K562 (cell line): ENCODE measurements at regions not wholly inside any gene's neighbourhood (a gene's known extent, or its start where the extent isn't known, plus 50 kb on each side); places are given as distances from the start of the nearest gene placed in this dataset.

Experiments used
- ATAC-seq: fragments of 200-7000 bp; cut with Tn5 transposase; 3 replicates; pipeline ENCODE4 v1.9.1; 2020; ENCODE audit warnings: moderate library complexity
- BruUV-seq: library from RNA; stranded (reverse); fragments of 400-500 nt; replicated peaks from 2 replicates; lab custom pipeline; 2021; lab: Mats Ljungman, UMichigan
- CTCF ChIA-PET: fragments of 300-600 bp; formaldehyde crosslinking; extraction: SDS; loops from one replicate; lab custom pipeline; 2021; ENCODE audit warnings: low intra/inter-chr PET ratio; lab: Yijun Ruan, JAX
- POLR2A ChIA-PET: fragments of 300-600, 350-650 bp; sonication (Branson Sonifier 250); formaldehyde crosslinking; extraction: SDS; loops from one replicate; lab custom pipeline; 2021; ENCODE audit warnings: antibody characterized with exemption, inconsistent platforms; lab: Yijun Ruan, JAX
- DNase-seq, 4 experiments: peaks; one replicate each; pipeline versions ENCODE4 v3.0.0 to v3.0.0-alpha.2; 2011 to 2018; ENCODE audit warnings: low spot score in 3 of 4, mixed read lengths in 3 of 4; ENCODE audit errors: extremely low read depth in 1 of 4
- FAIRE-seq: peaks from 2 replicates; lab custom pipeline; 2011; peaks lifted over from hg19 to GRCh38; lab: Jason Lieb, UNC
- H2AFZ ChIP-seq: 2 replicates; pipeline ENCODE4 v1.6.0; 2011; ENCODE audit warnings: low read depth, low read length, control low read depth, inconsistent platforms
- H3K27ac ChIP-seq: fragments of 200-600 bp; 3 replicates; pipeline ENCODE4 v1.8.0; 2011; ENCODE audit warnings: low read depth, mild to moderate bottlenecking, control low read depth, inconsistent platforms, low read length, moderate library complexity, mixed read lengths; ENCODE audit errors: extremely low read depth
- H3K27me3 ChIP-seq, 2 experiments: fragments of 300-600 bp in 1 of 2; 2 replicates in 1 of 2; 3 replicates in 1 of 2; pipeline versions ENCODE4 v1.6.0 to v1.8.0; 2011; ENCODE audit warnings: inconsistent platforms in 2 of 2, low read length in 2 of 2, mild to moderate bottlenecking in 1 of 2, mixed read lengths in 1 of 2, moderate library complexity in 1 of 2; ENCODE audit not compliant: control insufficient read depth in 2 of 2, insufficient read depth in 2 of 2
- H3K36me3 ChIP-seq: fragments of 300-600 bp; 3 replicates; pipeline ENCODE4 v1.8.0; 2011; ENCODE audit warnings: mild to moderate bottlenecking, low read length, inconsistent platforms; ENCODE audit not compliant: control insufficient read depth, insufficient read depth
- H3K4me1 ChIP-seq, 2 experiments: fragments of 200-600 bp in 1 of 2; replicated peaks in 1 of 2; 2 replicates in 1 of 2; 3 replicates in 1 of 2; pipeline versions ENCODE4 v1.5.1 to v1.8.0; 2011; ENCODE audit warnings: inconsistent platforms in 2 of 2, low read length in 2 of 2, mild to moderate bottlenecking in 1 of 2, mixed read lengths in 1 of 2, moderate library complexity in 1 of 2; ENCODE audit not compliant: control insufficient read depth in 2 of 2, insufficient read depth in 2 of 2
- H3K4me2 ChIP-seq: 2 replicates; pipeline ENCODE4 v1.6.1; 2011; ENCODE audit warnings: low read length, control low read depth, inconsistent platforms, mixed read lengths; ENCODE audit not compliant: insufficient read depth
- H3K4me3 ChIP-seq: fragments of 200-600 bp; sonication (generic), shearing (Covaris generic); 2 replicates; pipeline ENCODE4 v1.5.1; 2016; ENCODE audit warnings: control low read depth, inconsistent platforms
- H3K79me2 ChIP-seq: fragments of 200-600 bp; 3 replicates; pipeline ENCODE4 v1.8.0; 2011; ENCODE audit warnings: low read length, inconsistent platforms; ENCODE audit not compliant: control insufficient read depth, insufficient read depth
- H3K9ac ChIP-seq, 2 experiments: 2 replicates each; pipeline versions ENCODE4 v1.6.0 to v1.6.1; 2011; ENCODE audit warnings: low read depth in 2 of 2, low read length in 2 of 2, control low read depth in 1 of 2, inconsistent platforms in 1 of 2, mild to moderate bottlenecking in 1 of 2, mixed read lengths in 1 of 2; ENCODE audit not compliant: insufficient read depth in 1 of 2
- H3K9me1 ChIP-seq: one replicate; pipeline ENCODE4 v1.6.0; 2011; ENCODE audit warnings: inconsistent platforms, mild to moderate bottlenecking, low read length, moderate library complexity; ENCODE audit not compliant: control insufficient read depth, insufficient read depth
- H3K9me3 ChIP-seq: replicated peaks from 2 replicates; pipeline ENCODE4 v1.5.1; 2011; ENCODE audit warnings: low read depth, low read length, inconsistent platforms; ENCODE audit not compliant: control insufficient read depth, insufficient read depth
- H4K20me1 ChIP-seq: replicated peaks from 2 replicates; pipeline ENCODE4 v1.6.1; 2011; ENCODE audit warnings: low read length, inconsistent platforms, mixed read lengths; ENCODE audit not compliant: control insufficient read depth, insufficient read depth
- BDP1 ChIP-seq: IDR thresholded peaks from 3 replicates; pipeline ENCODE4 v1.6.1; 2011; ENCODE audit not compliant: insufficient read length, insufficient read depth
- BRD9 ChIP-seq: fragments of 450-650 bp; IDR thresholded peaks from 2 replicates; pipeline ENCODE4 v1.6.1; 2018; ENCODE audit warnings: low read depth; ENCODE audit not compliant: partially characterized antibody
- NONO ChIP-seq, 2 experiments: fragments of 200-400 bp in 1 of 2; fragments of 450-650 bp in 1 of 2; formaldehyde crosslinking in 1 of 2; IDR thresholded peaks; 2 replicates each; pipeline ENCODE4 v1.6.1; 2017; ENCODE audit warnings: low read depth in 2 of 2, mild to moderate bottlenecking in 2 of 2, moderate library complexity in 2 of 2, low read length in 1 of 2
- RFX1 ChIP-seq: fragments of 450-650 bp; IDR thresholded peaks from 2 replicates; pipeline ENCODE4 v1.6.1; 2016; ENCODE audit warnings: mild to moderate bottlenecking, moderate library complexity
- SRSF7 ChIP-seq: fragments of 200-400 bp; formaldehyde crosslinking; optimal IDR thresholded peaks from 2 replicates; pipeline ENCODE3; 2017; ENCODE audit warnings: mild to moderate bottlenecking, low read depth, low read length
- ZNF436 ChIP-seq: fragments of 250-450, 450-650 bp; sonication (Bioruptor Pico); formaldehyde crosslinking; IDR thresholded peaks from 2 replicates; pipeline ENCODE4 v1.7.0; 2020; ENCODE audit warnings: mild to moderate bottlenecking
- ZNF57 ChIP-seq: fragments of 450-650 bp; formaldehyde crosslinking; IDR thresholded peaks from 2 replicates; pipeline ENCODE4 v1.4.0; 2020; ENCODE audit warnings: mild to moderate bottlenecking, moderate library complexity
- ZNF668 ChIP-seq: fragments of 250-450 bp; sonication (Bioruptor Pico); IDR thresholded peaks from 2 replicates; pipeline ENCODE4 v1.8.0; 2022; ENCODE audit warnings: mild to moderate bottlenecking, inconsistent platforms
- ZNF695 ChIP-seq: fragments of 450-650 bp; formaldehyde crosslinking; IDR thresholded peaks from 2 replicates; pipeline ENCODE4 v1.4.0; 2020; ENCODE audit warnings: mild to moderate bottlenecking, moderate library complexity
- ZSCAN29 ChIP-seq: fragments of 450-650 bp; IDR thresholded peaks from 2 replicates; pipeline ENCODE4 v1.6.1; 2017
- in situ Hi-C: fragments of 300-500 bp; cut with MboI; formaldehyde crosslinking; loops from 4 replicates; pipeline ENCODE4 v1.15.0; 2018; ENCODE audit warnings: inconsistent platforms, mixed read lengths
- intact Hi-C: fragments of 100-400 bp; cut with micrococcal nuclease; formaldehyde crosslinking; loops from 2 replicates; pipeline ENCODE4 v1.14.2; 2022
- TF ChIP-seq, protein P1 (sequence below): fragments of 250-450 bp; sonication (Bioruptor Pico); IDR thresholded peaks from 2 replicates; pipeline ENCODE4 v1.4.0; 2020
- TF ChIP-seq, protein P2 (sequence below): fragments of 200-800 bp; sonication (Bioruptor generic); IDR thresholded peaks from 2 replicates; pipeline ENCODE4 v1.6.1; 2017; ENCODE audit warnings: missing genetic modification characterization, missing compliant biosample characterization
- TF ChIP-seq, protein P3 (sequence below): fragments of 450-650 bp; formaldehyde crosslinking; IDR thresholded peaks from 2 replicates; pipeline ENCODE4 v1.4.0; 2022; ENCODE audit warnings: missing genetic modification characterization
- TF ChIP-seq, protein P4 (sequence below): sonication (generic); formaldehyde crosslinking; IDR thresholded peaks from 2 replicates; pipeline ENCODE4 v1.8.1; 2023; ENCODE audit warnings: mild to moderate bottlenecking, missing genetic modification reagents

DNA sequence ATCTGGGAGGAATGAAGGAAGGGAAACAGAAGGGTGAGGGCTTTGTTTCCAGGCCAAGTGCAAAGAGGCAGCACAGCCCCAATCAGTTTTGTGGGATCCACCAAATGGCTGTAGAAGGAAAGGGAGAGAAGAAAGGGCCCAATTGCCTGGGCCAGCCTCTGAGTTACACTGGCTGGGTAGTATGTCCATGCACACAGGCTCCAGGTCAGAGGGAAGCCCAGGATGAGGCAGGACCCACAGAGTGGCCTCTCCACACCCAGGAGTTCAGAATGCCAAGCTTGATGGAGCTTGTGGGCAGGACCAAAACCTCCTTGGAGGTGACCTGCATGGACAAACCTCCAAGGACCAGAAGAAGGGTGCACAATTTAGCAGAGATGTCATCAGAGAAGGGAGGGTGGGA is 178.2 kb upstream of the TSHZ3 start:
- in situ Hi-C loops (no loop called here), intact Hi-C loops (no loop called here)
- Histone ChIP-seq H3K4me1 (no peaks in the 10 kb centered on the region), H3K36me3 (no peaks in the 10 kb centered on the region), H3K9ac (no peak overlapping the region), H3K9me1 (no peaks in the 10 kb centered on the region), H4K20me1 (no peaks in the 10 kb centered on the region), H3K79me2 (no peaks in the 10 kb centered on the region), H2AFZ (no peak overlapping the region), H3K27ac (no peak overlapping the region), H3K27me3 (no peaks in the 10 kb centered on the region), H3K4me2 (no peak overlapping the region), H3K9me3 (no peaks in the 10 kb centered on the region), H3K4me3 (no peak overlapping the region)
- TF ChIP-seq SRSF7: no peak
- no peak for TF ChIP-seq ZNF436 (CRISPR knock-in tag)
- TF ChIP-seq, protein P1, sequence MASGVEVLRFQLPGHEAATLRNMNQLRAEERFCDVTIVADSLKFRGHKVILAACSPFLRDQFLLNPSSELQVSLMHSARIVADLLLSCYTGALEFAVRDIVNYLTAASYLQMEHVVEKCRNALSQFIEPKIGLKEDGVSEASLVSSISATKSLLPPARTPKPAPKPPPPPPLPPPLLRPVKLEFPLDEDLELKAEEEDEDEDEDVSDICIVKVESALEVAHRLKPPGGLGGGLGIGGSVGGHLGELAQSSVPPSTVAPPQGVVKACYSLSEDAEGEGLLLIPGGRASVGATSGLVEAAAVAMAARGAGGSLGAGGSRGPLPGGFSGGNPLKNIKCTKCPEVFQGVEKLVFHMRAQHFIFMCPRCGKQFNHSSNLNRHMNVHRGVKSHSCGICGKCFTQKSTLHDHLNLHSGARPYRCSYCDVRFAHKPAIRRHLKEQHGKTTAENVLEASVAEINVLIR: no peak
- TF ChIP-seq, protein P2, sequence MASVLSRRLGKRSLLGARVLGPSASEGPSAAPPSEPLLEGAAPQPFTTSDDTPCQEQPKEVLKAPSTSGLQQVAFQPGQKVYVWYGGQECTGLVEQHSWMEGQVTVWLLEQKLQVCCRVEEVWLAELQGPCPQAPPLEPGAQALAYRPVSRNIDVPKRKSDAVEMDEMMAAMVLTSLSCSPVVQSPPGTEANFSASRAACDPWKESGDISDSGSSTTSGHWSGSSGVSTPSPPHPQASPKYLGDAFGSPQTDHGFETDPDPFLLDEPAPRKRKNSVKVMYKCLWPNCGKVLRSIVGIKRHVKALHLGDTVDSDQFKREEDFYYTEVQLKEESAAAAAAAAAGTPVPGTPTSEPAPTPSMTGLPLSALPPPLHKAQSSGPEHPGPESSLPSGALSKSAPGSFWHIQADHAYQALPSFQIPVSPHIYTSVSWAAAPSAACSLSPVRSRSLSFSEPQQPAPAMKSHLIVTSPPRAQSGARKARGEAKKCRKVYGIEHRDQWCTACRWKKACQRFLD: no peak
- TF ChIP-seq ZNF57 (CRISPR knock-in tag): no peak
- TF ChIP-seq RFX1: no peak
- no peak for TF ChIP-seq BRD9
- TF ChIP-seq, protein P3, sequence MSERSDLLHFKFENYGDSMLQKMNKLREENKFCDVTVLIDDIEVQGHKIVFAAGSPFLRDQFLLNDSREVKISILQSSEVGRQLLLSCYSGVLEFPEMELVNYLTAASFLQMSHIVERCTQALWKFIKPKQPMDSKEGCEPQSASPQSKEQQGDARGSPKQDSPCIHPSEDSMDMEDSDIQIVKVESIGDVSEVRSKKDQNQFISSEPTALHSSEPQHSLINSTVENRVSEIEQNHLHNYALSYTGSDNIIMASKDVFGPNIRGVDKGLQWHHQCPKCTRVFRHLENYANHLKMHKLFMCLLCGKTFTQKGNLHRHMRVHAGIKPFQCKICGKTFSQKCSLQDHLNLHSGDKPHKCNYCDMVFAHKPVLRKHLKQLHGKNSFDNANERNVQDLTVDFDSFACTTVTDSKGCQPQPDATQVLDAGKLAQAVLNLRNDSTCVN (CRISPR knock-in tag): no peak
- TF ChIP-seq, protein P4, sequence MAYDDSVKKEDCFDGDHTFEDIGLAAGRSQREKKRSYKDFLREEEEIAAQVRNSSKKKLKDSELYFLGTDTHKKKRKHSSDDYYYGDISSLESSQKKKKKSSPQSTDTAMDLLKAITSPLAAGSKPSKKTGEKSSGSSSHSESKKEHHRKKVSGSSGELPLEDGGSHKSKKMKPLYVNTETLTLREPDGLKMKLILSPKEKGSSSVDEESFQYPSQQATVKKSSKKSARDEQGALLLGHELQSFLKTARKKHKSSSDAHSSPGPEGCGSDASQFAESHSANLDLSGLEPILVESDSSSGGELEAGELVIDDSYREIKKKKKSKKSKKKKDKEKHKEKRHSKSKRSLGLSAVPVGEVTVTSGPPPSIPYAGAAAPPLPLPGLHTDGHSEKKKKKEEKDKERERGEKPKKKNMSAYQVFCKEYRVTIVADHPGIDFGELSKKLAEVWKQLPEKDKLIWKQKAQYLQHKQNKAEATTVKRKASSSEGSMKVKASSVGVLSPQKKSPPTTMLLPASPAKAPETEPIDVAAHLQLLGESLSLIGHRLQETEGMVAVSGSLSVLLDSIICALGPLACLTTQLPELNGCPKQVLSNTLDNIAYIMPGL (CRISPR knock-in tag): no peak
- no peak for TF ChIP-seq ZSCAN29
- no peak for TF ChIP-seq ZNF668 (CRISPR knock-in tag)
- no peak for TF ChIP-seq NONO (IDR thresholded peaks at IDR 0.05; ENCODE audit: low read depth in 2 of 2, low read length in 1 of 2)
- no peak for TF ChIP-seq BDP1
- no peak for TF ChIP-seq ZNF695 (CRISPR knock-in tag)
- CTCF ChIA-PET: no interaction called here
- POLR2A ChIA-PET: no interaction called here
- ATAC-seq (no peak), FAIRE-seq (no peak), DNase-seq (no peak)
- no TSS peak for BruUV-seq
